NCI-H2081 treated with DMSO at 0.1 percent for 48 hours (cell line): ENCODE measurements at regions not wholly inside any gene's neighbourhood (a gene's known extent, or its start where the extent isn't known, plus 50 kb on each side); places are given as distances from the start of the nearest gene placed in this dataset.
"Not testable (repeated sequence)": the region's sequence is repeated elsewhere in the genome, so short reads cannot be mapped to it uniquely, and the experiment has no call there.

Experiments used
- DNase-seq: peaks from one replicate; lab custom pipeline; 2025; lab: John Stamatoyannopoulos, UW

DNA sequence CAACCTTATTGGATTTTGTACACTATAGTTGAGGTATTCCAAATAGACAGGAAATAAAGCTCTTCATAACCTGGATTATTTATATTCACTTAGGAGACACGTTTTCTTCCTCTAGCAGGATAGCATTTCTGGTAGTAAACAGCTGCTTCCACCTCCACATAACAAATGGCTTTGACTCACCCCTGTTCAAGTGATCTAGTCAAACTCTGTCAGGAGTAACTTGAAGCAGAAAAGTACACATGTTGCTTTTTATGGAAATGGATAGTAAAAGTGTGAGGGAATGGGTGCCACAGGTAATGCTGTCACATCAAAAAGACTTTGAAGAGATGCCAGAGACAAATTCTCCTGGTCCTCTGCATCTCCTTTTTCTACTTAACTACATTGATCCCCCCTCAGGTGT lies 258.7 kb upstream of the SLC7A11 start:
- DNase-seq = no peak

DNA sequence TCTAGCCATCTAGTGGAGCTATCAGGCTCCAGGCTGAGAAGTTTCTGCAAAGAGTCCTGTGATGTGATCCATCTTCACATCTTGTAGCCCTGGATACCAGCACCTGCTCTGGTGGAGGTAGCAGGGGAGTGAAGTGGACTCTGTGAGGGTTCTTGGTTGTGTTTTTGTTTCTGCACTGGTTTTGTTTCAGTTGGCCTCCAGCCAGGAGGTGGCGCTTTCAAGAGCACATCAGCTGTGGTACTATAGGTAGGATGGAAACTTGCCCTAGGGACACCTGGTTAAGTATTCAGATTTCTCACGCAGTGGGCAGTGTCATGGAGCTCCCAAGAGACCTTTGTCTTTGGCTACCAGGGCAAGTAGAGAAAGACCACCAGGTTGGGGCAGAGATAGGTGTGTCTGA lies 257.5 kb upstream of the SLC7A11 start:
- DNase-seq = no peak

DNA sequence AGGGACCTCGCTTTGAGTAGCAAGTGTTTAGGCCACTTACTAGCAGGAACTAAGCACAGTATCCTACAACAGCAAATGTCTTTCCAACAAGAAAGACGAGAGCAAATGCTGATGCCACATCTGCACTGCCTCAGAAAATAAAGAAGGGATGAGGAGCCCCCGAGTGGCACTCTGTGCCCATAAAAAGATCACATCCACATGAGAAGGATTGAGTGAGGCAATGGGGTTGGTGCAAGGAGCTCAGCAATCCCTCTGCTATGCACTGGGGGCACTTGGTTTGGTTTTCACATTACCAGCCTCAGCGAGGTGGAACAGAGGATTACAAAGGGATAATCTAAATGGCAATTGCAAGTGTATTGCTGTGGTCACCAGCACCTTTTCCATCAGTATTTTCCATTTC lies 252.8 kb upstream of the SLC7A11 start:
- DNase-seq = no peak

DNA sequence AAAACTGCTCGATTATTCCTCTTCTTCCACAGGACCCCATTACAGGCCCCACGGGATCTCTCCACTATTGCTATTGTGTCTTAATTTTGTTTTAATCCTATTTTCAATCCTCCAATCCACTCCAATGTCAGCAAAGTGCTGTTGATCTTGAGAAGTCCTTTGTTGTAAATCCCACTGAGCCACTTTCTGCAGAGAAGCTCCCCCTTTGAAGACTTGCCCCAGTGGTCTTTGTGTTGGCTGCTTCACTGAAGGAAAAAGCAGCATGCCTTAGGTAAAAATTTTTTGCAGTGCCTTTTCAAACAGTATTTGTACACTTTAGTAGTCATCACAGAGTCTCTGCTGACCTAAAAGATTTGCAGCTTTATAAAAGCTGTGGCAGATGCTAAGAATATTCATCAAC lies 252.0 kb upstream of the SLC7A11 start:
- no peak for DNase-seq

DNA sequence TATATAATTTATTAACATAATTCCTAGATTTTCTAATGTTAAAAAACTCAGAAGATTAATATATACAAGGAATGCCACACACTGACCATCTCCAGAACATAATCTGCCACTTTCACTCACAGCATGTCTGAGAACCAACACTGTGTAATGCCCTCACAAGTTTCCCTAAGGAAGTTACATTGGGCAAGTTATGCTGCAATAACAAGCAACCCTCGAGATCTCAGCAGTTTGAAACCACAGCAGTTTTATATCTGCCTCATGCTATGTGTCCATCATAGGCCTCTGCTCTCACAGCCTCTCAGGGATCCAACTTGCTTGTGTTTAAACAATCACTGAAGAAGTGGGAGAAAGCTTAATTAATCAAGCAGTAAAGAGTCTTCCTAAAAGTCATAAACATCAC lies 250.0 kb upstream of the SLC7A11 start:
- no peak for DNase-seq

DNA sequence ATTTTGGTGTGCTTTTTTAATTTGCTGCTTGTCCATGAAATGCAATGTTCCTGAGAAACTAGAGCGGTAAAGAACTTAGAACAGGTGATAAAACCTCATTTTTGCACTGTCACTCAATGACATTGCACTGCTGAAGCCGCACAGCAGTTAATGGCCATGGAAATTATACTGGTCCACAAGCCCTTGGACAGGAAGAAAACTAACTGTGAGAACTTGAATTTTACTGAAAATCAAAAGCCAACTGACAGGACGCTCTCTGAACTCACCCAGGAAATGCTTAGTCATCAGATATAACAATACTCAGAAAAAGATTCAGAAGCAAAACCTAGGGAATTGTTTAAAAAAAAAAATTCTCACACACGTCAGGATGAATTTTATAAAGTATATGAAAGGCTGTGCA lies 246.4 kb upstream of the SLC7A11 start:
- DNase-seq = no peak

DNA sequence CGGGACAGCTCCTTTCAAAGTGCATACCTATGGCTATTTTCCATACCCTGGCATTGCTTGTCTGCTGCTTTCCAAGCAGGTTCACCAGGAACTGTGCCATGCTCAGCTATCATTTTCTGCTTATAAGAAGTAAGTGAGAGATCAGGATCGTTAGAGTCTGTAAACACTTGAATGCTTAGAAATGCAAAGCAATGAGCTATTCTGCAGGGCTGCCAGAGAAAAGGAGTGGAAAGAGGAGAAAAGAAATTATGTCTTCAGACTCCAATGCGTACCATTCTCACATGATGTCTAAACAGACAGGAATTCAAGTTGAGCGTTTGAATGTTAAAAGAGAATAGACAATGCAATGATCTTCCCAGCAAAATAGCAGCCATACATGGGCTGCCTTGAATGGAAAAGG lies 245.5 kb upstream of the SLC7A11 start:
- no peak for DNase-seq

DNA sequence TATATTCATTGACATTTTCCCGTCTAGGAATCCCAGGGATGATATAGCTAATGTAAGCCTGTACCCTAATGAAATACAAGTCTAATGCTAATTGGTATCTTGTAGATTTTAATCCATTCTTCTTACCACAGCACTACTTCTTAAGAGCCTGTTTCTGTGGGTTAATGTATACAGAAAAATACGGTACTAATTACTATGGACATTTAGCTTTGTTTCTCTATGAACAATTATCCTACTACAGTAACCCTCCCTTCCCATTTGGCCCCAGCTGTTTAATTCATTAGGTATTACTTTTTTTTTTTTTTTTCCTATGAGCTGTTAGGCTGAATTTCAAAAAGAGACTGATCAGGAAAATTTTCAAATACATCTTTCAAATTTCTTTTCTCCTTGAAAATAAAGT lies 245.1 kb upstream of the SLC7A11 start:
- no peak for DNase-seq

DNA sequence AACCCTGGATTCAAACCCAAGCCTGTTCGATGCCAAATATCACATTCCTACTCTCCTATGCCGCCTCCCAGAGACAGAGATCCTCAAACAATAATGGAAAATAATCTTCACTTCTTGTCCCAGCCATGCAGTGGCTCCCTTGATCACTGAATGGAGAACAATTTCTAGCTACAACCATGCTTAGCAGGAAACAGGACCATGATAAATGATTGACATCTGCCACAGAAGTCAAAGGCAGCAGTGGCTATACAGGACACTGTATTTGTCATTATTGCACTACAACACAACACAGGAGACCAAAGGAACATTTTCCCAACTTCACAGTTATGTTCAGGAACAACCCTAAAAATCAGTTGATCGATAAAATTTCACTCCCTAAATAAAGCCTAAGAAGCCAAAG lies 243.3 kb upstream of the SLC7A11 start:
- DNase-seq = no peak

DNA sequence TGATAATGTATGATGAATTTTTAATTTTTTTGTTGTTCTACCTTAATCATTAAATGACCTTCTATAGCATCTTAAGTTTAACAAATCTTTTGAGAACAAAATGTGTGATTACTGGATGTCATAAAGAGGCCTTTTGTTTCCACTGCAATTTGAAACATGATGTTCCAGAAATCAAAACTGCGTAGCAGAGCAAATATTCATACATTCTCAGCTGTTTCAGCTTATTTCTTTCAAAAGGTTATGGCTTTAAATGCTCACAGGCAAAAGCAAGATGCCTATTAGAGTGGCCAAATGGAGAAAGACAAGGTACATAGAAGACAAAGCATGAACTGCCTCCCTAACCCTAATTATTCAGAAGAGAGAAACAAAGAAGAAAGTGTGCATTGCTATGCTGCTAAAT lies 233.0 kb upstream of the SLC7A11 start:
- no peak for DNase-seq

DNA sequence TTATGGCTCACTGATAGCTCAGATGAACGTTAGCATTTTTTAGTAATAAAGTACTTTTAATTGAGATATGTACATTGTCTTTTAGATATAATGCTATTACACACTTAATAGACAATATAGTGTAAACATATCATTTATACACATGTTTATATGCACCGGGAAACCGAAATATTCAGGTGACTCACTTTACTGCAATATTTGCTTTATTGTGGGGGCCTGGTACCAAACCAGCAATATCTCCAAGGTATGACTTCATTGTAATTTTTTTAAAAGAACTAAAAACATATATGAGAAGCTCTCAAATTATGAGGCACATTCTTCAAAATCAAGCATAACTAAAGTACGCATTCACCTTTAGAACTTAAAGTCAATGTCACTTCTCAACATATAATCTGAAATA lies 231.2 kb upstream of the SLC7A11 start:
- DNase-seq = no peak

DNA sequence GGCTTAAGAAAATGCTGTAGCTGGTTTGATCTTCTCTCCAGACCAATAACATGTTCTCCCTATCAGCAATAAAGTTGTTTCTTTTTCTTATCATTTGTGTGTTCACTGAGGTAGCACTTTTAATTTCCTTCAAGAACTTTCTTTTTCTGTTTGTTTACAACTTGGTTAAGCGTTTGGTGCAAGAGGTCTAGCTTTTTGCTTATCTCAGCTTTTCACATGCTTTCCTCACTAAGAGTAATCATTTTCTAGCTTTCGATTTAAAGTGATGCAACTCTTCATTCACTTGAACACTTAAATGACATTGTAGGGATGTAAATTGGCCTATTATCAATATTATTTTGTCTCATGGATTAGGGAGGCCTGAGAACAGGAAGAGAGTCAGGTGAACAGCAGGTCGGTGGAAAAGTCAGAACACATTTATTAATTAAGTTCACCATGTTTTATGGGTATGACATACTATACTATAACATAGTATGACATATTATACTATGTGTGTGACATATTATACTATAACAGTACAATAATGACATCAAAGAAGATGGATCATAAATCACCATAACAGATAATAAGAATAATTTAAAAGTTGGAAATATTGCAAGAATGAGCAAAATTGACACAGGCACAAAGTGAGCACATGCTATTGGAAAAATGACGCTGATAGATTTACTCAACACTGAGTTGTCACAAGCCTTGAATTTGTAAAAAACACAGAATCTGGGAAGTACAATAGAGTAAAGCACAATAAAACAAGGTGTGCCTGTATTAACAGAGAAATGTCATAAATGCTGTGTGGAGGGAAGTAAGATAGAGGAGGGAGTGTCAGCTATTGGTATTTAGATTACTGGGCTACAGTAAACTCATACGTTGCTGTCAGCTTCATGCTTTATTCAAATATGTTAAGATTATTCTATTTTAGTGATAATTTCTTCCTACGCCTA lies 218.6 kb upstream of the SLC7A11 start:
- DNase-seq = no peak

DNA sequence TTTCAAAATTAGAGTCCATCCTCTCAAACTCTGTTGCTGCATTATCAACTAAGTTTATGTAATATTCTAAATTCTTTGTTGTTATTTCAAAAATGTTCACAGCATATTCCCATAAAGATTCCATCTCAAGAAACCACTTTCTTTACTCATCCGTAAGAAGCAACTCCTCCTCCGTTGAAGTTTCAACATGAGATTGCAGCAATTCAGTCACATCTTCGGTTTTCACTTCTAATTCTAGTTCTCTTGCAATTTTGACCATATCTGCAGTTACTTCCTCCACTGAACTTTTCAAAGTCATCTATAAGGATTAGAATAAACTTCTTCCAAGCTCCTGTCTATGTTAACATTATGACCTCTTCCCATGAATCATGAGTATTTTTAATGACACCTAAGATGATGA lies 216.6 kb upstream of the SLC7A11 start:
- no peak for DNase-seq

DNA sequence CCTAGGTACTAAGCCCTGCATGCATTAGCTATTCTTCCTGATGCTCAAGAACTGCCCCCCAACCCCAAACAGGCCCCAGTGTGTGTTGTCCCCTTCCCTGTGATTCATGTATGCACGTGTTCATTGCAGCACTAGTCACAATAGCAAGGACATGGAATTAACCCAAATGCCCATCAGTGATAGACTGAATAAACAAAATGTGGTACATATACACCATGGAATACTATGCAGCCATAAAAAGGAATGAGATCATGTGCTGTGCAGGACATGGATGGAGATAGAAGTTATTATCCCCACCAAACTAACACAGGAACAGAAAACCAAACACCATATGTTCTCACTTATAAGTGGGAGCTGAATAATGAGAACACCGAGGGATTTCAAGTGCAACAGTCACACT lies 214.2 kb upstream of the SLC7A11 start:
- DNase-seq = not testable (repeated sequence)

DNA sequence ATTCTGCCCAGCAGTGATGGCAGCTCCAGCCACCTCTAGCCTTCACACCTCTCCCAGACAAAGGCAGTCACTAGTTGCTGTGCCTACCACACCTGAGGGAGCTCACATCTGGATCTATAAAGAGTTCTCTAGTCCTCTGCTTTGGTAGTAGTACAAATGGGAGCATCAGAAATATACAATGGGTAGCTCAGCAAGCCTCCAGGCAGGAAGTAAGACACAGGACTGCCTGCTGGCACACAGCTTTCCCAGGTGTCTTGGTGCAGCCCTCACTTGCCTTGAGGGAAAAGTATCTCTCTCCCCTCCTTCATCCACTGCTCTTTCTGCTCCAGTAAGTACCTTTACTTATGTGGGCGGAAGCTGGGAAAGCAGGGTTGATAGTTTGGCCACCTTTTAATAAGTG lies 212.9 kb upstream of the SLC7A11 start:
- no peak for DNase-seq

DNA sequence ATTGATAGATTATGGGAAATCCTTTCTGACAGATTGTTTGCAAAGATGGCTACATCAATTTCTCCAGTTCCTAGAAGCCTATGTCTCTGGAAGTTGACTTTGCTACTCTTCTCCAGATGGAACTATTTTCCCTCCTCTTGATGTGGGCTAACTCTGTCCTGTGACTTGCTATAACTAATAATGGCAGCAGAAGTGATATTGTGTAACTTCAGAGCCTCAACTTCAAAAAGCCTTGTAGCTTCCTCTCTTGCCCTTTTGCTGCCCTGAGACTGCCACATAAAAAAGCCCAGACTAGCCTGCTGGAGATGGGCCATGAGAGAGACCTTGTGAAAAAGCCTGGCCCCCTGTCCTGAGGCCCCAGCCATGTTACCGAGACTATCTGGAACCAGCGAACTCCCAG lies 210.7 kb upstream of the SLC7A11 start:
- DNase-seq = no peak

DNA sequence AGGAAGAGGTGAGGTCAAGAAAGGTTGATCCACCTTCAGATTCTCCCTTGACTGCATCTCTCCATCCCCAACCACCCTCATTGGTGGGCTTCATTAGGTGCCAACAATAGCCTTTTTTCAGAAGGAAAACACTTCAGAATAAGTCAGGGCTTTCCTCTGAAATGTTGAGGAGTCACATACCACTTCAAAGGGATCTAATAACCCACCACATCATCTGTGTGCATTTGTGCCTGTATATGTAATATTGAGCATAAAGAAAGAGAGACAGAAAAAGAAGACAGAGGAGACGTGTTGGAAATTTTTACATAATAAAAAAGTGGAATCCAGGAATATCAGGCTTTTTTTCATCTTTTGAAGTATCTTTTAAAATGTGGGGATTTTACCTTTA lies 209.1 kb upstream of the SLC7A11 start:
- DNase-seq = no peak

DNA sequence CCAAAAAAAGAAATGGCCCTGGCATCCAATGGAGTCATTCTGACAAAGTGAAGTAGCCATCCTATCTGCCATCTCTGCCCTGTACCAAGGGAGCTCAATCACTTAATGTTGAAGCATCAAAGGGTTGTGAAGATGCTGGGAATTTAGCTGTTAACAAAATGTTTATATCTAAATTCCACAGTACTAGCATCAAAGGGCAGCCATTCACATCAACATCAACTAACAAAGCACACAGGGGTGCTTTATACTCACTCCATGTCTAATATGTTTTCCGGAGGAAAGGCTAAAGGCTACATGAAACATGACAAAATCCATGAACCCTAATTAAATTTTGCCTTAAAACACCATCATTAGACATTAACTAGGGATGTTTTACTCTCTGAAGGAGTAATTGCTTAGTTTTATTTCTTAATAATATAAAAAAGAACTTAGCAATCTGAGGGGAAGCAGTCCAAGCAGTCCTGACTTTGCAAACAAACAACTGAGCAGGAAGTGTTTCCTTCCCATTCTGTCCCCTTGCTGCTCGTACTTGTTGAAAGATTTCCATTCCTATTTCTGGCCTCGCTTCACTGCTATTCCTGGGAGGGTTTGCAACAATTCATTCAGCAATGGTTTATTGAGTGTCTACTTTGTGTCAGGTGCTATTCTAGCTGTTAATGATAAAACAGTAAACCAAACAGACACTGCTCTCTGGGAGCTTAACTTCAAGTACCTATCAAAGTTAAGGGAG lies 208.6 kb upstream of the SLC7A11 start:
- DNase-seq = no peak

DNA sequence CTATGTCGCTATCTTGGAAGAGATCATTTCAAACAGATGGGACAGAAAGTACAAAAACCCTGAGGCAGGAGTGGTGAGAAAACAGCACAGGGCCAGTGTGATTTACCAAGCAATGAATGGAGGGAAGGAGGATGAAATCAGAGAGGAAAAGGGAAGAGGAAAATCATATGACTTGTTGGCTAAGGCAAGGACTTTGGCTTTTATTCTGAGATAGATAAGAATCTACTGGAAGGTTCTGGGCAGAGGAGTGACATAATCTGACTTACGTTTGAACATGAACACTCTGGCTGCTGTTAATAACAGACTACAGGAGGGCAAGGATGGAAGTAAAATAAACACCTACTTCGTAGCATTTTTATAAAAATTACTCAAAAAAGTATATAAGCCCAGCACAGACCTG lies 207.8 kb upstream of the SLC7A11 start:
- DNase-seq = no peak

DNA sequence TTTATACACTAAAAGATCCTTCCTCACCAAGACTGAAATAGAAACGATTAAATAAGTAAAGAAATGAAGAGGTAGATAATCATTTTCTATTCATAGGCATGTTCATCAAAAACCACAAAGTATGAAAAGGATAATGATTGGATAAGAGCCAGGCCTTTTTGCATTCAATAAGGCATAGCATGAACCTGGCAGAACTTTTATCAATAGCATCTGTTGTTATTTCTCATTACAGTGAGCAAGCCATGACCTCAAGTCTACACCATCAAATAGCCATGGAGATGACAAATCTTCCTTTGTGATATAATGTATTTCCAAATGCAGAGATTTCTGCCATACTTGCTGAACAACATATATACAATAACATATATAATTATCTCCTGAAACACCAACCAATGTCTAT lies 206.0 kb upstream of the SLC7A11 start:
- no peak for DNase-seq

DNA sequence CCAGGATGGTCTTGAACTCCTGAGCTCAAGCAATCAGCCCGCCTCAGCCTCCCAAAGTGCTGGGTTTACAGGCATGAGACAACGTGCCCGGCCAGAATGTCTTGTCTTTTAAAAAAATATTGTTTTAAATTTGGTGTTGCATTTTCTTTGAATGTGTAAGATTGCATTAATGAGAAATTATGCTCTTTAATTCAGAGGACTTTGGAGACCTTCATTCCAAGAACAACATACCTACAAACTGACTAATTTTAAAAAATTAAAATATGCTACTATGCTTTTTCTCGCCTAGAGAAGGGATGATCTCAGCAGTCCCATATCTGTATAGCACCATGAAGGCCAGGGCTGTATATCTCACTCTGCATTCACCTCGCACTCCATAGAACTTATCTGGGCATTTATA lies 204.3 kb upstream of the SLC7A11 start:
- DNase-seq = no peak

DNA sequence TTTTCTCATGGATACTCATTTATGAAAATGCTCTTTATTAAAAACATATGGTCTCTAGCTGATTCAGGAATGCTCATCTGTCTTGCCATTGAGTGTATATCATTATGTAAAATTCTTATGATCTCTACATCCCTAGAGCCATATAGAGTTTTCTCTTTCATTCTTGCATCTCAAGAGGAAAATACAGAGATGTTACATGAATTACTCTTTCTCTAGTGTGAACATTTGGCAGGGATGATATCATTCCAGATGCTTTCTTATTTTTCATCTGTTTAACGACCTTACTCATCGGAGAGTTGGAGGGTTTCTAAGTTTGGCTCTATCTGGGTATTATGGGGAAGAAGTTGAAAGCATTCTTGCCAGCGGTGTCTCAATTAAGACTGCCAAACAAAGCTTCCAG lies 202.9 kb upstream of the SLC7A11 start:
- DNase-seq = no peak

DNA sequence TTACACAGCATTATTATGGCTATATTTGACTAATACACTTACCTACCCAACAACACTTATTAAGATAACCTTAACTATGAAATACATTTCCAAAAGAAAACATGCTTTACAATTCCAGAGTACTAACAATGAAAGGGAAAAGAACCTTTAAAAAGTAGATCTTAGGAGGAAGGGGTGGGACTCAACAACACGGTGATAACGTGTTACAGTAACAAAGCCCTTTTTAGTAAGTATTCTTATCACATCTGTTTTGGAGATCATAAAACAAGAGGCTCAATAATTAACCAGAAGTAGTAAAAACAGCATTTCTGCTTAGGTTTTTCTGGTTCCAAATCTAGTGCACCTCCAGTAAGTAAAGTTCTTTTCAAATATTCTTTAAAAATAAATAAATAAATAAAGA lies 202.1 kb upstream of the SLC7A11 start:
- DNase-seq = no peak

DNA sequence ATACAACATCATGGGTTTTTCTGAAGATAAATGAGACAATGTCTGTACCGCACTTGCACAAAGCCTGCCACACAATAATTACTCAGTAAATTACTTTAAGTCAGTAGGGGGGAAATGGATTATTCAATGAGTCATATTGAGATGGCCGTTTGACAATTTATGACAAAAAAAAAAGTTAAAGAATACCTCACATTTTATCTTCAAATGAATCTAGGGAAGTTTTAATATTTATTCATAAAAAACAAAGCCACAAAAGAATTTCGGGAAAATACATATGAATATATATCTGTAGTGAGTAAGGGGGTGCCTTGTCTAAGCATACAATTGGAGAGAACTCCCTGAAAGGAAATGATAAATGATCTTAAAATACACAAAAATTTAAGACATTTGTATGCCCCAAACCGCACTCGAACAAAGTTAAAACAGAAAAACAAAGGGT lies 197.0 kb upstream of the SLC7A11 start:
- no peak for DNase-seq
